Effector CD8-positive, alpha-beta T cell (primary cell): ENCODE measurements at regions not wholly inside any gene's neighbourhood (a gene's known extent, or its start where the extent isn't known, plus 50 kb on each side); places are given as distances from the start of the nearest gene placed in this dataset.
"Not testable (repeated sequence)": the region's sequence is repeated elsewhere in the genome, so short reads cannot be mapped to it uniquely, and the experiment has no call there.

Source experiments
- DNase-seq: peaks from one replicate; lab custom pipeline; 2025; lab: John Stamatoyannopoulos, UW

- DNase-seq: no peak
These were observed 508.9 kb upstream of the TBL1XR1 start for GRCh38 chr3:177705976-177706823.

- DNase-seq: not testable (repeated sequence)
These were observed 512.2 kb upstream of the TBL1XR1 start for GRCh38 chr3:177709470-177709869.

GRCh38 chr3:177710506-177710905 lies 513.2 kb upstream of the TBL1XR1 start:
- no peak for DNase-seq

- no peak for DNase-seq
These were observed 514.4 kb upstream of the TBL1XR1 start for GRCh38 chr3:177711637-177712036.

- no peak for DNase-seq
These were observed 516.9 kb upstream of the TBL1XR1 start for GRCh38 chr3:177713928-177714900.

GRCh38 chr3:177714945-177715344 lies 517.7 kb upstream of the TBL1XR1 start:
- no peak for DNase-seq

GRCh38 chr3:177715980-177716379 lies 518.7 kb upstream of the TBL1XR1 start:
- DNase-seq: no peak

GRCh38 chr3:177720927-177721326 lies 523.6 kb upstream of the TBL1XR1 start:
- DNase-seq: not testable (repeated sequence)

- DNase-seq: no peak
These were observed 524.8 kb upstream of the TBL1XR1 start for GRCh38 chr3:177721864-177722785.

- no peak for DNase-seq
These were observed 526.8 kb upstream of the TBL1XR1 start for GRCh38 chr3:177724020-177724638.

GRCh38 chr3:177725165-177725564 lies 527.9 kb upstream of the TBL1XR1 start:
- no peak for DNase-seq

- no peak for DNase-seq
These were observed 529.5 kb upstream of the TBL1XR1 start for GRCh38 chr3:177726807-177727206.

GRCh38 chr3:177729956-177730681 lies 532.8 kb upstream of the TBL1XR1 start:
- DNase-seq: no peak

GRCh38 chr3:177730814-177731213 lies 533.5 kb upstream of the TBL1XR1 start:
- DNase-seq: no peak

GRCh38 chr3:177731644-177732268 lies 534.5 kb upstream of the TBL1XR1 start:
- no peak for DNase-seq

- no peak for DNase-seq
These were observed 536.0 kb upstream of the TBL1XR1 start for GRCh38 chr3:177733233-177733632.

GRCh38 chr3:177733936-177734335 lies 536.7 kb upstream of the TBL1XR1 start:
- no peak for DNase-seq

GRCh38 chr3:177735431-177735830 lies 538.1 kb upstream of the TBL1XR1 start:
- no peak for DNase-seq

- no peak for DNase-seq
These were observed 542.2 kb upstream of the TBL1XR1 start for GRCh38 chr3:177739461-177739860.

GRCh38 chr3:177740254-177740653 lies 543.0 kb upstream of the TBL1XR1 start:
- no peak for DNase-seq
